ENCODE measurements at regions not wholly inside any gene's neighbourhood (a gene's known extent, or its start where the extent isn't known, plus 50 kb on each side); places are given as distances from the start of the nearest gene placed in this dataset.

GRCh38 chr11:34789196-34789834, 126.9 kb downstream of the APIP start:
- intact Hi-C loops (cut with micrococcal nuclease), result no loop called here
- Histone ChIP-seq H3K9ac (ENCODE audit: low read length) (no peak overlapping the region), H3K27me3 (replicated peaks in 1 of 4; ENCODE audit: control extremely low read depth in 1 of 4, control insufficient read depth in 3 of 4, insufficient read depth in 4 of 4, low read length in 3 of 4) (peaks cover 0 to 5% (median 0%) of the 10 kb centered on the region in 4 experiments), H3K36me3 (replicated peaks in 1 of 2; ENCODE audit: control extremely low read depth in 1 of 2, control insufficient read depth in 1 of 2, extremely low read depth in 1 of 2, insufficient read depth in 2 of 2, low read length in 1 of 2) (no peaks in the 10 kb centered on the region), H3K9me3 (ENCODE audit: control extremely low read depth in 1 of 3, control insufficient read depth in 2 of 3, insufficient read depth in 1 of 3, low read length in 2 of 3) (peaks cover 0 to 5% (median 0%) of the 10 kb centered on the region in 3 donors), H2AFZ (ENCODE audit: insufficient read depth, low read depth, low read length, poor library complexity, severe bottlenecking) (no peak overlapping the region), H3K27ac (ENCODE audit: low read length in 2 of 2) (no peak overlapping the region), H3K4me3 (ENCODE audit: control extremely low read depth in 1 of 5, extremely low read depth in 1 of 5, insufficient read depth in 1 of 5, low read depth in 2 of 5, low read length in 4 of 5) (no peak overlapping the region), H4K20me1 (ENCODE audit: control insufficient read depth, insufficient read depth, low read length, poor library complexity, severe bottlenecking) (no peaks in the 10 kb centered on the region), H3K4me2 (replicated peaks; ENCODE audit: low read depth, low read length, poor library complexity, severe bottlenecking) (no peak overlapping the region), H3K4me1 (ENCODE audit: control insufficient read depth in 2 of 2, insufficient read depth in 2 of 2, low read length in 2 of 2) (no peaks in the 10 kb centered on the region), H3K79me2 (ENCODE audit: control insufficient read depth, insufficient read depth, low read length) (no peaks in the 10 kb centered on the region)
- DNase-seq (no peak), ATAC-seq (ENCODE audit: low read depth) (no peak)
- no peak overlapping the region for H3K27ac Mint-ChIP-seq
- peaks cover 5% of the 10 kb centered on the region for H3K9me3 Mint-ChIP-seq (ENCODE audit: insufficient read depth)
- no peaks in the 10 kb centered on the region for H3K4me1 Mint-ChIP-seq
- TF ChIP-seq CTCF (IDR thresholded peaks at IDR 0.05) (no peak), EZH2 (IDR thresholded peaks at IDR 0.05; ENCODE audit: borderline replicate concordance, insufficient read depth, low read depth, low read length, poor library complexity, severe bottlenecking) (no peak)
- 92% methylated on average over 3 of the region's 4 CpGs for WGBS (ENCODE audit: insufficient coverage)
- CTCF ChIA-PET, result interaction anchor here (0.8 kb wide), 1 partner anchor 448 kb away, joined by 3 read pairs; no protein-coding TSS in a partner anchor
- no peak overlapping the region for H3K4me3 Mint-ChIP-seq
- POLR2A ChIA-PET, result no interaction called here
- H3K27me3 Mint-ChIP-seq, result peaks cover 7% of the 10 kb centered on the region

GRCh38 chr11:34788642-34789041, 127.5 kb downstream of the APIP start:
- H3K36me3 ChIP-seq (replicated peaks in 1 of 2; ENCODE audit: control extremely low read depth in 1 of 2, control insufficient read depth in 1 of 2, extremely low read depth in 1 of 2, insufficient read depth in 2 of 2, low read length in 1 of 2), result no peaks in the 10 kb centered on the region
- no peak overlapping the region for H3K9ac ChIP-seq (ENCODE audit: low read length)
- ChIA-PET POLR2A (no interaction called here), CTCF (no interaction called here)
- no peaks in the 10 kb centered on the region for H3K79me2 ChIP-seq (ENCODE audit: control insufficient read depth, insufficient read depth, low read length)
- peaks cover 0 to 7% (median 2%) of the 10 kb centered on the region in 4 experiments for H3K27me3 ChIP-seq (replicated peaks in 1 of 4; ENCODE audit: control extremely low read depth in 1 of 4, control insufficient read depth in 3 of 4, insufficient read depth in 4 of 4, low read length in 3 of 4)
- no peaks in the 10 kb centered on the region for H4K20me1 ChIP-seq (ENCODE audit: control insufficient read depth, insufficient read depth, low read length, poor library complexity, severe bottlenecking)
- no peak overlapping the region for H3K27ac ChIP-seq (ENCODE audit: low read length in 2 of 2)
- ATAC-seq (ENCODE audit: low read depth) (no peak), DNase-seq (no peak)
- Mint-ChIP-seq H3K4me3 (no peak overlapping the region), H3K27ac (no peak overlapping the region), H3K4me1 (no peaks in the 10 kb centered on the region), H3K9me3 (ENCODE audit: insufficient read depth) (peaks cover 5% of the 10 kb centered on the region), H3K27me3 (peaks cover 9% of the 10 kb centered on the region)
- intact Hi-C loops (cut with micrococcal nuclease), result no loop called here
- peaks cover 0 to 5% (median 0%) of the 10 kb centered on the region in 3 donors for H3K9me3 ChIP-seq (ENCODE audit: control extremely low read depth in 1 of 3, control insufficient read depth in 2 of 3, insufficient read depth in 1 of 3, low read length in 2 of 3)
- H3K4me1 ChIP-seq (ENCODE audit: control insufficient read depth in 2 of 2, insufficient read depth in 2 of 2, low read length in 2 of 2), result no peaks in the 10 kb centered on the region
- no peak overlapping the region for H2AFZ ChIP-seq (ENCODE audit: insufficient read depth, low read depth, low read length, poor library complexity, severe bottlenecking)
- TF ChIP-seq EZH2 (IDR thresholded peaks at IDR 0.05; ENCODE audit: borderline replicate concordance, insufficient read depth, low read depth, low read length, poor library complexity, severe bottlenecking) (no peak), CTCF (IDR thresholded peaks at IDR 0.05) (no peak)
- 91% methylated on average over 1 of the region's 2 CpGs for WGBS (ENCODE audit: insufficient coverage)
- H3K4me3 ChIP-seq (ENCODE audit: control extremely low read depth in 1 of 5, extremely low read depth in 1 of 5, insufficient read depth in 1 of 5, low read depth in 2 of 5, low read length in 4 of 5), result no peak overlapping the region
- H3K4me2 ChIP-seq (replicated peaks; ENCODE audit: low read depth, low read length, poor library complexity, severe bottlenecking), result no peak overlapping the region
